ENCODE measurements at regions not wholly inside any gene's neighbourhood (a gene's known extent, or its start where the extent isn't known, plus 50 kb on each side); places are given as distances from the start of the nearest gene placed in this dataset.
"Not testable (repeated sequence)": the region's sequence is repeated elsewhere in the genome, so short reads cannot be mapped to it uniquely, and the experiment has no call there.

- TF ChIP-seq, protein P1, sequence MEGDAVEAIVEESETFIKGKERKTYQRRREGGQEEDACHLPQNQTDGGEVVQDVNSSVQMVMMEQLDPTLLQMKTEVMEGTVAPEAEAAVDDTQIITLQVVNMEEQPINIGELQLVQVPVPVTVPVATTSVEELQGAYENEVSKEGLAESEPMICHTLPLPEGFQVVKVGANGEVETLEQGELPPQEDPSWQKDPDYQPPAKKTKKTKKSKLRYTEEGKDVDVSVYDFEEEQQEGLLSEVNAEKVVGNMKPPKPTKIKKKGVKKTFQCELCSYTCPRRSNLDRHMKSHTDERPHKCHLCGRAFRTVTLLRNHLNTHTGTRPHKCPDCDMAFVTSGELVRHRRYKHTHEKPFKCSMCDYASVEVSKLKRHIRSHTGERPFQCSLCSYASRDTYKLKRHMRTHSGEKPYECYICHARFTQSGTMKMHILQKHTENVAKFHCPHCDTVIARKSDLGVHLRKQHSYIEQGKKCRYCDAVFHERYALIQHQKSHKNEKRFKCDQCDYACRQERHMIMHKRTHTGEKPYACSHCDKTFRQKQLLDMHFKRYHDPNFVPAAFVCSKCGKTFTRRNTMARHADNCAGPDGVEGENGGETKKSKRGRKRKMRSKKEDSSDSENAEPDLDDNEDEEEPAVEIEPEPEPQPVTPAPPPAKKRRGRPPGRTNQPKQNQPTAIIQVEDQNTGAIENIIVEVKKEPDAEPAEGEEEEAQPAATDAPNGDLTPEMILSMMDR (IDR thresholded peaks at IDR 0.05): not testable (repeated sequence)
- TF ChIP-seq EP300 (IDR thresholded peaks at IDR 0.05): not testable (repeated sequence)
Measured at GRCh38 chr22:23435186-23435585, 144.9 kb downstream of the IGLL1 start.

Measured in stomach (tissue), 4 donors.